GM23338 (cell line): ENCODE measurements at regions not wholly inside any gene's neighbourhood (a gene's known extent, or its start where the extent isn't known, plus 50 kb on each side); places are given as distances from the start of the nearest gene placed in this dataset.

Source experiments
- ATAC-seq: fragments of 200-7000 bp; cut with Tn5 transposase; 3 replicates; pipeline ENCODE4 v1.9.1; 2020
- DNase-seq: peaks from one replicate; pipeline ENCODE4 v3.0.0-alpha.2; 2015; ENCODE audit warnings: low spot score
- H2AFZ ChIP-seq: fragments of 200-600 bp; sonication (generic); 2 replicates; pipeline ENCODE4 v1.8.0; 2016; ENCODE audit warnings: antibody characterized with exemption, mild to moderate bottlenecking, moderate library complexity
- H3F3A ChIP-seq: fragments of 200-600 bp; sonication (generic); replicated peaks from 2 replicates; pipeline ENCODE4 v1.8.0; 2017; ENCODE audit warnings: antibody characterized with exemption, mixed run types, low read depth
- H3K27ac ChIP-seq: fragments of 200-600 bp; sonication (generic); 2 replicates; pipeline ENCODE4 v1.6.1; 2016; ENCODE audit warnings: low read depth
- H3K27me3 ChIP-seq: fragments of 200-600 bp; sonication (generic); 2 replicates; pipeline ENCODE4 v1.8.0; 2016; ENCODE audit warnings: mild to moderate bottlenecking, mixed run types, moderate library complexity; ENCODE audit not compliant: insufficient read depth
- H3K36me3 ChIP-seq: fragments of 200-600 bp; sonication (generic); 2 replicates; pipeline ENCODE4 v1.8.0; 2016; ENCODE audit warnings: mild to moderate bottlenecking; ENCODE audit not compliant: insufficient read depth
- H3K4me1 ChIP-seq: fragments of 200-600 bp; sonication (generic); 2 replicates; pipeline ENCODE4 v1.8.0; 2016; ENCODE audit warnings: mild to moderate bottlenecking, moderate library complexity; ENCODE audit not compliant: insufficient read depth
- H3K4me2 ChIP-seq: fragments of 200-600 bp; sonication (generic); 2 replicates; pipeline ENCODE4 v1.7.1; 2017; ENCODE audit warnings: mixed run types
- H3K4me3 ChIP-seq: fragments of 200-600 bp; sonication (generic); 2 replicates; pipeline ENCODE4 v1.6.1; 2016; ENCODE audit warnings: mixed run types
- H3K79me2 ChIP-seq: fragments of 200-600 bp; sonication (generic); replicated peaks from 2 replicates; pipeline ENCODE4 v1.8.0; 2017; ENCODE audit warnings: mild to moderate bottlenecking; ENCODE audit not compliant: insufficient read depth
- H3K9me2 ChIP-seq: fragments of 200-600 bp; sonication (generic); 2 replicates; pipeline ENCODE4 v1.8.0; 2017; ENCODE audit not compliant: insufficient read depth
- H4K20me1 ChIP-seq: fragments of 200-600 bp; sonication (generic); replicated peaks from 2 replicates; pipeline ENCODE4 v1.8.0; 2017; ENCODE audit warnings: mild to moderate bottlenecking; ENCODE audit not compliant: insufficient read depth
- H3K27ac Mint-ChIP-seq: 2 replicates; pipeline ENCODE4 v1.8.0; 2020; ENCODE audit warnings: inconsistent platforms, mild to moderate bottlenecking, moderate library complexity, mixed read lengths
- H3K27me3 Mint-ChIP-seq: 3 replicates; pipeline ENCODE4 v1.8.0; 2022; ENCODE audit warnings: low read depth, mild to moderate bottlenecking, moderate library complexity, mixed read lengths, inconsistent platforms; ENCODE audit not compliant: insufficient read depth, poor library complexity
- H3K36me3 Mint-ChIP-seq: 3 replicates; pipeline ENCODE4 v1.8.0; 2021; ENCODE audit warnings: low read depth, mild to moderate bottlenecking, inconsistent platforms, moderate library complexity, mixed read lengths
- H3K4me1 Mint-ChIP-seq: 3 replicates; pipeline ENCODE4 v1.8.0; 2020; ENCODE audit warnings: mild to moderate bottlenecking, inconsistent platforms, mixed read lengths
- H3K4me3 Mint-ChIP-seq: 3 replicates; pipeline ENCODE4 v1.8.0; 2021; ENCODE audit warnings: moderate library complexity, mild to moderate bottlenecking, inconsistent platforms, mixed read lengths
- H3K9me3 Mint-ChIP-seq: 3 replicates; pipeline ENCODE4 v1.8.0; 2020; ENCODE audit warnings: moderate library complexity, mild to moderate bottlenecking, inconsistent platforms, mixed read lengths
- CREB1 ChIP-seq: fragments of 250-450 bp; sonication (Bioruptor Pico); IDR thresholded peaks from 2 replicates; pipeline ENCODE4 v1.5.0; 2020; ENCODE audit warnings: low read depth, mild to moderate bottlenecking, moderate library complexity
- EZH2 ChIP-seq: fragments of 200-600 bp; sonication (generic); IDR thresholded peaks from one replicate; pipeline ENCODE4 v1.8.0; 2017; ENCODE audit warnings: antibody characterized with exemption, mild to moderate bottlenecking, low read depth; ENCODE audit not compliant: unreplicated experiment
- EZH2phosphoT487 ChIP-seq: fragments of 200-600 bp; sonication (generic); IDR thresholded peaks from one replicate; pipeline ENCODE4 v1.8.1; 2018; ENCODE audit warnings: antibody characterized with exemption; ENCODE audit not compliant: unreplicated experiment
- NANOG ChIP-seq: IDR thresholded peaks from 2 replicates; pipeline ENCODE4 v1.6.1; 2016; ENCODE audit warnings: antibody characterized with exemption, borderline replicate concordance
- ZNF331 ChIP-seq: fragments of 250-450 bp; sonication (Bioruptor Pico); IDR thresholded peaks from 2 replicates; pipeline ENCODE4 v1.5.0; 2020; ENCODE audit warnings: low read depth, mild to moderate bottlenecking, moderate library complexity
- TF ChIP-seq, protein P1 (sequence below): IDR thresholded peaks from 2 replicates; pipeline ENCODE4 v1.6.1; 2016; ENCODE audit warnings: antibody characterized with exemption
- TF ChIP-seq, protein P2 (sequence below): fragments of 250-450 bp; sonication (Bioruptor Pico); IDR thresholded peaks from 2 replicates; pipeline ENCODE4 v1.5.0; 2020; ENCODE audit warnings: mild to moderate bottlenecking, moderate library complexity
- TF ChIP-seq, protein P3 (sequence below): IDR thresholded peaks from one replicate; pipeline ENCODE4 v1.6.1; 2018; ENCODE audit warnings: antibody characterized with exemption; ENCODE audit not compliant: unreplicated experiment

DNA sequence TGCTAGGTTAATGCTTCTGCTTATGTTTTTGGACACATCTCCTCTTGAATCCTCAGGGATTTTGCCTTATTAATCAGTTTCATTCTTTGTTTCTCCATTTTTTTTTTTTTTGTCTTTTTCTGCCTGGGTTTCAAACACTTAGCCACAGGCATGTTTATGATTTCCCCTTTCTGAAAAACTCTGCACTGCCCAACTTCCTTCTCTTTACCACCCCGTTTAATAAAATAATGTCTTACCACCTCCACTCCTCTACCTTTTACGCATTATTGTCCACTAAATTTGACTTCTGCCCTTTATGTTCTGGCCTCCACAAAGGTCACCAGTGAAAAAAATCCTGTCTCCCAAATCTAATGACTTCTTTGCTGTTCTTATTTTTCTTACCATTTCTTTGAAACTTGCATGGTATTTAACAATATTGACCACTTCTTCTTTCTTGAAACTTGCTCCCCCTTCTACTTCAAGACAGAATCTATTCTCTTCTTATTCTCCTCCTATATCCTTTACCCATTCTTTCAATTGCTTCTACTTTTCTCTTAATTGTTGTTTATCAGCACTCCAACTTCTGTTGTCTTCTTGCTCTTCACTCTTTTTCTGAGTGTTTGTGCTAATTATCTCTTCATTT is 150.3 kb downstream of the TNFSF18 start:
- Mint-ChIP-seq H3K36me3 (no peaks in the 10 kb centered on the region), H3K27ac (no peak overlapping the region), H3K27me3 (no peaks in the 10 kb centered on the region), H3K9me3 (no peaks in the 10 kb centered on the region), H3K4me3 (no peak overlapping the region), H3K4me1 (no peaks in the 10 kb centered on the region)
- no peaks in the 10 kb centered on the region for H3K79me2 ChIP-seq
- H3K4me3 ChIP-seq: no peak overlapping the region
- DNase-seq: no peak
- no peaks in the 10 kb centered on the region for H3K27me3 ChIP-seq
- H3K4me1 ChIP-seq: no peaks in the 10 kb centered on the region
- H2AFZ ChIP-seq: no peak overlapping the region
- no peak for ATAC-seq
- H3K4me2 ChIP-seq: no peak overlapping the region
- H4K20me1 ChIP-seq: no peaks in the 10 kb centered on the region
- no peaks in the 10 kb centered on the region for H3K36me3 ChIP-seq
- no peaks in the 10 kb centered on the region for H3F3A ChIP-seq
- H3K27ac ChIP-seq: no peak overlapping the region
- TF ChIP-seq, protein P1, sequence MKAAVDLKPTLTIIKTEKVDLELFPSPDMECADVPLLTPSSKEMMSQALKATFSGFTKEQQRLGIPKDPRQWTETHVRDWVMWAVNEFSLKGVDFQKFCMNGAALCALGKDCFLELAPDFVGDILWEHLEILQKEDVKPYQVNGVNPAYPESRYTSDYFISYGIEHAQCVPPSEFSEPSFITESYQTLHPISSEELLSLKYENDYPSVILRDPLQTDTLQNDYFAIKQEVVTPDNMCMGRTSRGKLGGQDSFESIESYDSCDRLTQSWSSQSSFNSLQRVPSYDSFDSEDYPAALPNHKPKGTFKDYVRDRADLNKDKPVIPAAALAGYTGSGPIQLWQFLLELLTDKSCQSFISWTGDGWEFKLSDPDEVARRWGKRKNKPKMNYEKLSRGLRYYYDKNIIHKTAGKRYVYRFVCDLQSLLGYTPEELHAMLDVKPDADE: no peak
- TF ChIP-seq, protein P2, sequence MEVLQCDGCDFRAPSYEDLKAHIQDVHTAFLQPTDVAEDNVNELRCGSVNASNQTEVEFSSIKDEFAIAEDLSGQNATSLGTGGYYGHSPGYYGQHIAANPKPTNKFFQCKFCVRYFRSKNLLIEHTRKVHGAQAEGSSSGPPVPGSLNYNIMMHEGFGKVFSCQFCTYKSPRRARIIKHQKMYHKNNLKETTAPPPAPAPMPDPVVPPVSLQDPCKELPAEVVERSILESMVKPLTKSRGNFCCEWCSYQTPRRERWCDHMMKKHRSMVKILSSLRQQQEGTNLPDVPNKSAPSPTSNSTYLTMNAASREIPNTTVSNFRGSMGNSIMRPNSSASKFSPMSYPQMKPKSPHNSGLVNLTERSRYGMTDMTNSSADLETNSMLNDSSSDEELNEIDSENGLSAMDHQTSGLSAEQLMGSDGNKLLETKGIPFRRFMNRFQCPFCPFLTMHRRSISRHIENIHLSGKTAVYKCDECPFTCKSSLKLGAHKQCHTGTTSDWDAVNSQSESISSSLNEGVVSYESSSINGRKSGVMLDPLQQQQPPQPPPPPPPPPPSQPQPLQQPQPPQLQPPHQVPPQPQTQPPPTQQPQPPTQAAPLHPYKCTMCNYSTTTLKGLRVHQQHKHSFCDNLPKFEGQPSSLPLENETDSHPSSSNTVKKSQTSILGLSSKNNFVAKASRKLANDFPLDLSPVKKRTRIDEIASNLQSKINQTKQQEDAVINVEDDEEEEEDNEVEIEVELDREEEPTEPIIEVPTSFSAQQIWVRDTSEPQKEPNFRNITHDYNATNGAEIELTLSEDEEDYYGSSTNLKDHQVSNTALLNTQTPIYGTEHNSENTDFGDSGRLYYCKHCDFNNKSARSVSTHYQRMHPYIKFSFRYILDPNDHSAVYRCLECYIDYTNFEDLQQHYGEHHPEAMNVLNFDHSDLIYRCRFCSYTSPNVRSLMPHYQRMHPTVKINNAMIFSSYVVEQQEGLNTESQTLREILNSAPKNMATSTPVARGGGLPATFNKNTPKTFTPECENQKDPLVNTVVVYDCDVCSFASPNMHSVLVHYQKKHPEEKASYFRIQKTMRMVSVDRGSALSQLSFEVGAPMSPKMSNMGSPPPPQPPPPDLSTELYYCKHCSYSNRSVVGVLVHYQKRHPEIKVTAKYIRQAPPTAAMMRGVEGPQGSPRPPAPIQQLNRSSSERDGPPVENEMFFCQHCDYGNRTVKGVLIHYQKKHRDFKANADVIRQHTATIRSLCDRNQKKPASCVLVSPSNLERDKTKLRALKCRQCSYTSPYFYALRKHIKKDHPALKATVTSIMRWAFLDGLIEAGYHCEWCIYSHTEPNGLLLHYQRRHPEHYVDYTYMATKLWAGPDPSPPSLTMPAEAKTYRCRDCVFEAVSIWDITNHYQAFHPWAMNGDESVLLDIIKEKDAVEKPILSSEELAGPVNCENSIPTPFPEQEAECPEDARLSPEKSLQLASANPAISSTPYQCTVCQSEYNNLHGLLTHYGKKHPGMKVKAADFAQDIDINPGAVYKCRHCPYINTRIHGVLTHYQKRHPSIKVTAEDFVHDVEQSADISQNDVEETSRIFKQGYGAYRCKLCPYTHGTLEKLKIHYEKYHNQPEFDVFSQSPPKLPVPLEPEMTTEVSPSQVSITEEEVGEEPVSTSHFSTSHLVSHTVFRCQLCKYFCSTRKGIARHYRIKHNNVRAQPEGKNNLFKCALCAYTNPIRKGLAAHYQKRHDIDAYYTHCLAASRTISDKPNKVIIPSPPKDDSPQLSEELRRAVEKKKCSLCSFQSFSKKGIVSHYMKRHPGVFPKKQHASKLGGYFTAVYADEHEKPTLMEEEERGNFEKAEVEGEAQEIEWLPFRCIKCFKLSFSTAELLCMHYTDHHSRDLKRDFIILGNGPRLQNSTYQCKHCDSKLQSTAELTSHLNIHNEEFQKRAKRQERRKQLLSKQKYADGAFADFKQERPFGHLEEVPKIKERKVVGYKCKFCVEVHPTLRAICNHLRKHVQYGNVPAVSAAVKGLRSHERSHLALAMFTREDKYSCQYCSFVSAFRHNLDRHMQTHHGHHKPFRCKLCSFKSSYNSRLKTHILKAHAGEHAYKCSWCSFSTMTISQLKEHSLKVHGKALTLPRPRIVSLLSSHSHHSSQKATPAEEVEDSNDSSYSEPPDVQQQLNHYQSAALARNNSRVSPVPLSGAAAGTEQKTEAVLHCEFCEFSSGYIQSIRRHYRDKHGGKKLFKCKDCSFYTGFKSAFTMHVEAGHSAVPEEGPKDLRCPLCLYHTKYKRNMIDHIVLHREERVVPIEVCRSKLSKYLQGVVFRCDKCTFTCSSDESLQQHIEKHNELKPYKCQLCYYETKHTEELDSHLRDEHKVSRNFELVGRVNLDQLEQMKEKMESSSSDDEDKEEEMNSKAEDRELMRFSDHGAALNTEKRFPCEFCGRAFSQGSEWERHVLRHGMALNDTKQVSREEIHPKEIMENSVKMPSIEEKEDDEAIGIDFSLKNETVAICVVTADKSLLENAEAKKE (CRISPR knock-in tag): no peak
- TF ChIP-seq ZNF331 (CRISPR knock-in tag): no peak
- no peak for TF ChIP-seq EZH2
- TF ChIP-seq, protein P3, sequence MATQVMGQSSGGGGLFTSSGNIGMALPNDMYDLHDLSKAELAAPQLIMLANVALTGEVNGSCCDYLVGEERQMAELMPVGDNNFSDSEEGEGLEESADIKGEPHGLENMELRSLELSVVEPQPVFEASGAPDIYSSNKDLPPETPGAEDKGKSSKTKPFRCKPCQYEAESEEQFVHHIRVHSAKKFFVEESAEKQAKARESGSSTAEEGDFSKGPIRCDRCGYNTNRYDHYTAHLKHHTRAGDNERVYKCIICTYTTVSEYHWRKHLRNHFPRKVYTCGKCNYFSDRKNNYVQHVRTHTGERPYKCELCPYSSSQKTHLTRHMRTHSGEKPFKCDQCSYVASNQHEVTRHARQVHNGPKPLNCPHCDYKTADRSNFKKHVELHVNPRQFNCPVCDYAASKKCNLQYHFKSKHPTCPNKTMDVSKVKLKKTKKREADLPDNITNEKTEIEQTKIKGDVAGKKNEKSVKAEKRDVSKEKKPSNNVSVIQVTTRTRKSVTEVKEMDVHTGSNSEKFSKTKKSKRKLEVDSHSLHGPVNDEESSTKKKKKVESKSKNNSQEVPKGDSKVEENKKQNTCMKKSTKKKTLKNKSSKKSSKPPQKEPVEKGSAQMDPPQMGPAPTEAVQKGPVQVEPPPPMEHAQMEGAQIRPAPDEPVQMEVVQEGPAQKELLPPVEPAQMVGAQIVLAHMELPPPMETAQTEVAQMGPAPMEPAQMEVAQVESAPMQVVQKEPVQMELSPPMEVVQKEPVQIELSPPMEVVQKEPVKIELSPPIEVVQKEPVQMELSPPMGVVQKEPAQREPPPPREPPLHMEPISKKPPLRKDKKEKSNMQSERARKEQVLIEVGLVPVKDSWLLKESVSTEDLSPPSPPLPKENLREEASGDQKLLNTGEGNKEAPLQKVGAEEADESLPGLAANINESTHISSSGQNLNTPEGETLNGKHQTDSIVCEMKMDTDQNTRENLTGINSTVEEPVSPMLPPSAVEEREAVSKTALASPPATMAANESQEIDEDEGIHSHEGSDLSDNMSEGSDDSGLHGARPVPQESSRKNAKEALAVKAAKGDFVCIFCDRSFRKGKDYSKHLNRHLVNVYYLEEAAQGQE: no peak
- no peak for TF ChIP-seq CREB1 (CRISPR knock-in tag)
- no peak for TF ChIP-seq EZH2phosphoT487
- no peak for TF ChIP-seq NANOG
- H3K9me2 ChIP-seq: 0 out of 2 replicates have a peak, but pooled peaks cover 5% of the 10 kb centered on the region
